ENCODE measurements at regions not wholly inside any gene's neighbourhood (a gene's known extent, or its start where the extent isn't known, plus 50 kb on each side); places are given as distances from the start of the nearest gene placed in this dataset.

- TF ChIP-seq HDAC1 (CRISPR knock-in tag; IDR thresholded peaks at IDR 0.05) (no peak), MEIS2 (CRISPR knock-in tag; IDR thresholded peaks at IDR 0.05) (0 out of 2 replicates have a peak, but pooled peaks have one; percentile 26), BORCS8-MEF2B (CRISPR knock-in tag; IDR thresholded peaks at IDR 0.05) (peak; percentile 55; the same call in 1 of the 2 replicates), TRIM24 (CRISPR knock-in tag; IDR thresholded peaks at IDR 0.05) (0 out of 2 replicates have a peak, but pooled peaks have one; percentile 53), HIC2 (CRISPR knock-in tag; IDR thresholded peaks at IDR 0.05; ENCODE audit: low read depth) (no peak), GATAD2A (CRISPR knock-in tag; IDR thresholded peaks at IDR 0.05) (peak; percentile 67), HHEX (CRISPR knock-in tag; IDR thresholded peaks at IDR 0.05) (0 out of 2 replicates have a peak, but pooled peaks have one; percentile 30), AHDC1 (CRISPR knock-in tag; IDR thresholded peaks at IDR 0.05; ENCODE audit: borderline replicate concordance) (peak; percentile 21; the same call in 1 of the 2 replicates), ZNF335 (CRISPR knock-in tag; IDR thresholded peaks at IDR 0.05) (no peak), FOSL2 (CRISPR knock-in tag; IDR thresholded peaks at IDR 0.05) (peak; percentile 66), SMAD1 (CRISPR knock-in tag; IDR thresholded peaks at IDR 0.05; ENCODE audit: borderline replicate concordance, low read depth) (no peak), WIZ (CRISPR knock-in tag; IDR thresholded peaks at IDR 0.05) (no peak; the same call in 1 of the 2 replicates), SKI (IDR thresholded peaks at IDR 0.05; ENCODE audit: partially characterized antibody) (peak; percentile 82), RAD21 (CRISPR knock-in tag; IDR thresholded peaks at IDR 0.05) (0 out of 2 replicates have a peak, but pooled peaks have one; percentile 26)
- TF ChIP-seq, protein P1, sequence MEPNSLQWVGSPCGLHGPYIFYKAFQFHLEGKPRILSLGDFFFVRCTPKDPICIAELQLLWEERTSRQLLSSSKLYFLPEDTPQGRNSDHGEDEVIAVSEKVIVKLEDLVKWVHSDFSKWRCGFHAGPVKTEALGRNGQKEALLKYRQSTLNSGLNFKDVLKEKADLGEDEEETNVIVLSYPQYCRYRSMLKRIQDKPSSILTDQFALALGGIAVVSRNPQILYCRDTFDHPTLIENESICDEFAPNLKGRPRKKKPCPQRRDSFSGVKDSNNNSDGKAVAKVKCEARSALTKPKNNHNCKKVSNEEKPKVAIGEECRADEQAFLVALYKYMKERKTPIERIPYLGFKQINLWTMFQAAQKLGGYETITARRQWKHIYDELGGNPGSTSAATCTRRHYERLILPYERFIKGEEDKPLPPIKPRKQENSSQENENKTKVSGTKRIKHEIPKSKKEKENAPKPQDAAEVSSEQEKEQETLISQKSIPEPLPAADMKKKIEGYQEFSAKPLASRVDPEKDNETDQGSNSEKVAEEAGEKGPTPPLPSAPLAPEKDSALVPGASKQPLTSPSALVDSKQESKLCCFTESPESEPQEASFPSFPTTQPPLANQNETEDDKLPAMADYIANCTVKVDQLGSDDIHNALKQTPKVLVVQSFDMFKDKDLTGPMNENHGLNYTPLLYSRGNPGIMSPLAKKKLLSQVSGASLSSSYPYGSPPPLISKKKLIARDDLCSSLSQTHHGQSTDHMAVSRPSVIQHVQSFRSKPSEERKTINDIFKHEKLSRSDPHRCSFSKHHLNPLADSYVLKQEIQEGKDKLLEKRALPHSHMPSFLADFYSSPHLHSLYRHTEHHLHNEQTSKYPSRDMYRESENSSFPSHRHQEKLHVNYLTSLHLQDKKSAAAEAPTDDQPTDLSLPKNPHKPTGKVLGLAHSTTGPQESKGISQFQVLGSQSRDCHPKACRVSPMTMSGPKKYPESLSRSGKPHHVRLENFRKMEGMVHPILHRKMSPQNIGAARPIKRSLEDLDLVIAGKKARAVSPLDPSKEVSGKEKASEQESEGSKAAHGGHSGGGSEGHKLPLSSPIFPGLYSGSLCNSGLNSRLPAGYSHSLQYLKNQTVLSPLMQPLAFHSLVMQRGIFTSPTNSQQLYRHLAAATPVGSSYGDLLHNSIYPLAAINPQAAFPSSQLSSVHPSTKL (CRISPR knock-in tag; IDR thresholded peaks at IDR 0.05): peak; percentile 91
- TF ChIP-seq, protein P2, sequence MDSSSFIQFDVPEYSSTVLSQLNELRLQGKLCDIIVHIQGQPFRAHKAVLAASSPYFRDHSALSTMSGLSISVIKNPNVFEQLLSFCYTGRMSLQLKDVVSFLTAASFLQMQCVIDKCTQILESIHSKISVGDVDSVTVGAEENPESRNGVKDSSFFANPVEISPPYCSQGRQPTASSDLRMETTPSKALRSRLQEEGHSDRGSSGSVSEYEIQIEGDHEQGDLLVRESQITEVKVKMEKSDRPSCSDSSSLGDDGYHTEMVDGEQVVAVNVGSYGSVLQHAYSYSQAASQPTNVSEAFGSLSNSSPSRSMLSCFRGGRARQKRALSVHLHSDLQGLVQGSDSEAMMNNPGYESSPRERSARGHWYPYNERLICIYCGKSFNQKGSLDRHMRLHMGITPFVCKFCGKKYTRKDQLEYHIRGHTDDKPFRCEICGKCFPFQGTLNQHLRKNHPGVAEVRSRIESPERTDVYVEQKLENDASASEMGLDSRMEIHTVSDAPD (CRISPR knock-in tag; IDR thresholded peaks at IDR 0.05): no peak
- TF ChIP-seq, protein P3, sequence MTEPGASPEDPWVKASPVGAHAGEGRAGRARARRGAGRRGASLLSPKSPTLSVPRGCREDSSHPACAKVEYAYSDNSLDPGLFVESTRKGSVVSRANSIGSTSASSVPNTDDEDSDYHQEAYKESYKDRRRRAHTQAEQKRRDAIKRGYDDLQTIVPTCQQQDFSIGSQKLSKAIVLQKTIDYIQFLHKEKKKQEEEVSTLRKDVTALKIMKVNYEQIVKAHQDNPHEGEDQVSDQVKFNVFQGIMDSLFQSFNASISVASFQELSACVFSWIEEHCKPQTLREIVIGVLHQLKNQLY (CRISPR knock-in tag; IDR thresholded peaks at IDR 0.05): 0 out of 2 replicates have a peak, but pooled peaks have one; percentile 40
Observed at GRCh38 chr2:226387499-226387942, 412.1 kb downstream of the IRS1 start (continued).
